Fibroblast of mammary gland (primary cell): ENCODE measurements at regions not wholly inside any gene's neighbourhood (a gene's known extent, or its start where the extent isn't known, plus 50 kb on each side); places are given as distances from the start of the nearest gene placed in this dataset.

Experiments used
- DNase-seq: peaks from one replicate; pipeline ENCODE4 v3.0.0-alpha.2; 2010; ENCODE audit warnings: low read depth
- H3K4me3 ChIP-seq: 2 replicates; pipeline ENCODE4 v1.5.1; 2011; ENCODE audit warnings: low read depth, mild to moderate bottlenecking, low read length, moderate library complexity; ENCODE audit not compliant: control insufficient read depth
- TF ChIP-seq, protein P1 (sequence below): conservative IDR thresholded peaks from 2 replicates; pipeline ENCODE4 v1.5.1; 2011; ENCODE audit warnings: low read depth, low read length, inconsistent platforms; ENCODE audit not compliant: control insufficient read depth, insufficient read depth

GRCh38 chr6:133062696-133063306 lies 178.4 kb upstream of the EYA4 start:
- DNase-seq: peak; percentile 15
- TF ChIP-seq, protein P1, sequence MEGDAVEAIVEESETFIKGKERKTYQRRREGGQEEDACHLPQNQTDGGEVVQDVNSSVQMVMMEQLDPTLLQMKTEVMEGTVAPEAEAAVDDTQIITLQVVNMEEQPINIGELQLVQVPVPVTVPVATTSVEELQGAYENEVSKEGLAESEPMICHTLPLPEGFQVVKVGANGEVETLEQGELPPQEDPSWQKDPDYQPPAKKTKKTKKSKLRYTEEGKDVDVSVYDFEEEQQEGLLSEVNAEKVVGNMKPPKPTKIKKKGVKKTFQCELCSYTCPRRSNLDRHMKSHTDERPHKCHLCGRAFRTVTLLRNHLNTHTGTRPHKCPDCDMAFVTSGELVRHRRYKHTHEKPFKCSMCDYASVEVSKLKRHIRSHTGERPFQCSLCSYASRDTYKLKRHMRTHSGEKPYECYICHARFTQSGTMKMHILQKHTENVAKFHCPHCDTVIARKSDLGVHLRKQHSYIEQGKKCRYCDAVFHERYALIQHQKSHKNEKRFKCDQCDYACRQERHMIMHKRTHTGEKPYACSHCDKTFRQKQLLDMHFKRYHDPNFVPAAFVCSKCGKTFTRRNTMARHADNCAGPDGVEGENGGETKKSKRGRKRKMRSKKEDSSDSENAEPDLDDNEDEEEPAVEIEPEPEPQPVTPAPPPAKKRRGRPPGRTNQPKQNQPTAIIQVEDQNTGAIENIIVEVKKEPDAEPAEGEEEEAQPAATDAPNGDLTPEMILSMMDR: no peak
- no peak overlapping the region for H3K4me3 ChIP-seq

DNA sequence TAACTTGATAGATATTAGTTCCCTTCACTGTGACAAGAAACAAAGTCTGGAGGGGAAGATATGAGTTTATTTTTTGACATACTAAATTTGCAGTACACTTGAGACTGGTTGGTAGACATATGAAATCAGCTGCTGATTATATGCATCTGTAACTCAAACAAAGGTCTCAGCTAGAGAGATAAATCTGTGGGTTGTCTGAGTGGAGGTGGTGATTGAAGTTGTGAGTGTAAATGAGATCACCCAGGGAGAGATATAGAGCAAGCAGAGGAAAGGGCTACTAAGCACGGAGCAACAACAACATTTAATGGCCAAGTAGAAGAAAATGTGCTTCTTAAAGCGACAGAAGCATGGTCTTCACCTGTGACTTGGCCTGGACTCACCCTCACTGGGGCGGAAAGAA lies 173.2 kb upstream of the EYA4 start:
- TF ChIP-seq, protein P1: no peak
- no peak for DNase-seq
- no peak overlapping the region for H3K4me3 ChIP-seq

DNA sequence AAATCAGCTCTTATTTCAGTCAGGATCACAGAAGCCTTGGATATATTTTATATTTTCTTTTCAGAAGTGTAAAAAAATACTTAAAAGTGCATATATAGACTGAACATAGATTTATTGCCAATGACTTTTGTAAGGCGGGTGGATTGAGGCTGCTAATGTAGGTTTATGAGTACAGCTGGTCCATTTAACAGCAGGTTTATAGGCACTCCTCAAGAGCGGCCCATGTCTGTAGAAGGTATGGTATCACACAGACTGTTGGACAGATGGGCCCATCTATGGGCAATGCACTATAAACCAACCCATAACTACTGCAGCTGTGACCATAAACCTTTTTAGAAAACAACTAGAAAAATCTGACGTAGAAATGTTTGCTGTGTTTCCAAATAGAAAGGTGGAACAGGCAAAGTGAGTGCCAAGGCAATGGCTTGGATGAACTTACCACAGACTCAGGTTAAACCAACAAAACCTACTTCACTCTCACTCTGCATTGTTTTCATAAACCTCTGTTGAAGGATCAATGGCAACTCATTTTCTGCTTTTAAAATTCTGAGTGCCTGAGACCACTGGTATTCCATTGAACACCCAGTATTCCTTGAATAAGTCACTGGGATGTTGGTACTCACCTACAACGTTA lies 170.6 kb upstream of the EYA4 start:
- DNase-seq: no peak
- TF ChIP-seq, protein P1: no peak
- H3K4me3 ChIP-seq: no peak overlapping the region

GRCh38 chr6:133079901-133080300 lies 161.3 kb upstream of the EYA4 start:
- H3K4me3 ChIP-seq: no peak overlapping the region
- no peak for DNase-seq
- TF ChIP-seq, protein P1: no peak

GRCh38 chr6:133083248-133083967 lies 157.7 kb upstream of the EYA4 start:
- DNase-seq: no peak
- TF ChIP-seq, protein P1: no peak
- H3K4me3 ChIP-seq: no peak overlapping the region

DNA sequence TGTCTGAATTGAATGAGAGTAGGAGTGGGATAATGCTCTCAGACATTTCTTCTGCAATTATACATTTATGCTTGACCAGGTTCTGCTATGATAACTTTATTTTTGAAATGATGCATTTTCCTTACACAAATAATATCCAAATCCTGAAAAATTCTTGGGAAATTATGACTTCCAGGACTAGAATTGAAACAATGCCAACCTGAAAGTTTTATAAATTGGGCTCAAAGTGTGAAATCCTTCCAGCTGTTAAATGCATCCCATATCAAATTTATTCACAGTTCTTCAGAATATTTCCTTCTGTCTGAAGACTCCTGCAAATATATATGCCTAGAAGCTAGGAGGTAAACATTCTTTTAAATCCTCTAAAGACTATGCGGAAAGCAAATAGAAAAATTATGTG lies 155.7 kb upstream of the EYA4 start:
- no peak for DNase-seq
- TF ChIP-seq, protein P1: no peak
- H3K4me3 ChIP-seq: no peak overlapping the region
